HG03196 (cell line): ENCODE measurements at regions not wholly inside any gene's neighbourhood (a gene's known extent, or its start where the extent isn't known, plus 50 kb on each side); places are given as distances from the start of the nearest gene placed in this dataset.
"Not testable (repeated sequence)": the region's sequence is repeated elsewhere in the genome, so short reads cannot be mapped to it uniquely, and the experiment has no call there.

ENCODE experiments used
- ATAC-seq: cut with Tn5 transposase; IDR thresholded peaks from one replicate; pipeline ENCODE4 v1.9.1; 2021; ENCODE audit not compliant: unreplicated experiment

DNA sequence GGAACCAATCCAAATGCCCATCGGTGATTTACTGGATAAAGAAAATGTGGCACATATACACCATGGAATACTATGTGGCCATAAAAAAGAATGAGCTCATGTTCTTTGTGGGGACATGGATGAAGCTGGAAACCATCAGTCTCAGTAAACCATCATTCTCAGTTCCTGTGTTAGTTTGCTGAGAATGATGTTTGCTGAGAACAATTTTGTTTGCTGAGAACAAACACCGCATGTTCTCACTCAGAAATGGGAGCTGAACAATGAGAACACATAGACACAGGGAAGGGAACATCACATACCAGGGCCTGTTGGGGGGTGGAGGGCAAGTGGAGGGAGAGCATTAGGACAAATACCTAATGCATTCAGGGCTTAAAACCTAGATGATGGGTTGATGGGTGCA lies 185.5 kb downstream of the ANXA1 start:
- ATAC-seq: not testable (repeated sequence)

- ATAC-seq: no peak
These were observed 192.4 kb downstream of the ANXA1 start for GRCh38 chr9:73344060-73344459.

GRCh38 chr9:73347123-73347522 lies 195.5 kb downstream of the ANXA1 start:
- no peak for ATAC-seq

DNA sequence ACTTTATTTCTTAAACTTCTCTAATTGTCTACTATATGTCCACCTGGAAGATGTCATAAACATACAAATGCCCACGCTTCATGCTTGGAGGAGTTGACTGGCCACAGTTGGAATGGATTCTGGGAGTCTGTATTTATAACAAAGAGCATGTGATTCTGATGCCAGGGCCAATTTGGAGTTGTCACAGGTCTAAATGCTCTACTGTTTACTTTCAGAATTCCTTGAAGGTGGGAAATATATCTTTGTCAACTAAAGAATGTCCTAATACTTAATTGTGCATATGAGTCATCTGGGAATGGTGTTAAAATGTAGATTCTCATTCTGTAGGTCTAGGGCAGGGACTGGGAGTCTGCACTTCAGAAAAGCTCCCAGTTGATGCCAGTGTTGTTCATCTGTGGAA lies 196.1 kb downstream of the ANXA1 start:
- no peak for ATAC-seq

DNA sequence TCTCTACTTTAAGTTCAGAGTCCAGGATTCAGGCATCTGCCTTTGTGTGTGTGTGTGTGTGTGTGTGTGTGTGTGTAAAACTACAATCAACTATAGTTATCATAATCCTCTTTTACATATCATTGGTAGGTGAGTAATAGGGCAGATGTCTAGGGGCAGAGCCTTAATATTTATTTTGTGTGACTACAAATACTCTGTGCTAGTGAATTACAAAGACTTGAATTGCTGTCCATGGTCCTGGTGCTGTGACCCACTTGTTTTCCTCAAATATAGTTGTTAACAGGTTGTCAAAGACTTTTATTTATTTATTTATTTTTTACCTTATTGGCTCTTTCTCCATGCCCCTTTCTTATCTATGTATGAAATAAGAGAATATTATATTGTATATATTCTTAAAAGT lies 196.8 kb downstream of the ANXA1 start:
- no peak for ATAC-seq

- ATAC-seq: no peak
These were observed 197.8 kb downstream of the ANXA1 start for GRCh38 chr9:73349476-73349875.

DNA sequence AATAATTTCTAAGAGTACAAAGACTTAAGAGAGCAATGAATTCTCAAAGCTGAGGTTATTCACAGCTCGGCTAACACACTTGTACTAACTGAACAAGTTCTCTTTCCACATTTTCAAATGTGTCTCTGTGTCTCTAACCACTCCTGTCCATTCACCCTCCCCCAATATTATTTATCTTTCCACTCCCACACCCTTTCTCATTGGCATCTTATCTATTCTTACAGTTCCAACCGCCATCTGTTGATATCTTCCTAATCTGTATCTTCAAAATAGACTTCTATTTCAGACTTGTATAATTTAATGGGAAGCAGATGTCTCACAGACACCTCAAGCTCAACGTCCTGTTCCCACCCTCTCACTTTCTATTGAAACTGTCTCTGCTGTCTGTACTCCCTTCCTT lies 205.9 kb downstream of the ANXA1 start:
- no peak for ATAC-seq

DNA sequence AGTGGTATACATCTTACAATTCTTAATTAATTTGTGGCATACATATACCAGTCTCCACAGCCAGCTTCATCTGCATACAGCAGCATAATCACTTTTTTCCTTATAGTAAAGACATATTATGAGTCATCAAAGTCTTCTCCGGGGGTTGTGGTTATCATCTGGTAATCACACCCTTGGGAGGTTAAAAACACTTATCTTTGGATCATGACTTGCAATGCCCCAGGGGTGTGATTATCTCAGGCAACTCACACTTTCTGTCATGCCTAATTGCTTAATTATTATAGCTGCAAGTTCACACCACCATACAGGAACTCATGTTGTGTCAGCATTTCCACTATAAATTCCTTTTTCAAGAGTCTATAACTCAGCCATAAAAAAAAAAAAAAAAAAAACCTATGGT lies 218.4 kb downstream of the ANXA1 start:
- no peak for ATAC-seq

GRCh38 chr9:73371801-73372200 lies 220.1 kb downstream of the ANXA1 start:
- ATAC-seq: no peak

- no peak for ATAC-seq
These were observed 228.7 kb downstream of the ANXA1 start for GRCh38 chr9:73380411-73380810.

DNA sequence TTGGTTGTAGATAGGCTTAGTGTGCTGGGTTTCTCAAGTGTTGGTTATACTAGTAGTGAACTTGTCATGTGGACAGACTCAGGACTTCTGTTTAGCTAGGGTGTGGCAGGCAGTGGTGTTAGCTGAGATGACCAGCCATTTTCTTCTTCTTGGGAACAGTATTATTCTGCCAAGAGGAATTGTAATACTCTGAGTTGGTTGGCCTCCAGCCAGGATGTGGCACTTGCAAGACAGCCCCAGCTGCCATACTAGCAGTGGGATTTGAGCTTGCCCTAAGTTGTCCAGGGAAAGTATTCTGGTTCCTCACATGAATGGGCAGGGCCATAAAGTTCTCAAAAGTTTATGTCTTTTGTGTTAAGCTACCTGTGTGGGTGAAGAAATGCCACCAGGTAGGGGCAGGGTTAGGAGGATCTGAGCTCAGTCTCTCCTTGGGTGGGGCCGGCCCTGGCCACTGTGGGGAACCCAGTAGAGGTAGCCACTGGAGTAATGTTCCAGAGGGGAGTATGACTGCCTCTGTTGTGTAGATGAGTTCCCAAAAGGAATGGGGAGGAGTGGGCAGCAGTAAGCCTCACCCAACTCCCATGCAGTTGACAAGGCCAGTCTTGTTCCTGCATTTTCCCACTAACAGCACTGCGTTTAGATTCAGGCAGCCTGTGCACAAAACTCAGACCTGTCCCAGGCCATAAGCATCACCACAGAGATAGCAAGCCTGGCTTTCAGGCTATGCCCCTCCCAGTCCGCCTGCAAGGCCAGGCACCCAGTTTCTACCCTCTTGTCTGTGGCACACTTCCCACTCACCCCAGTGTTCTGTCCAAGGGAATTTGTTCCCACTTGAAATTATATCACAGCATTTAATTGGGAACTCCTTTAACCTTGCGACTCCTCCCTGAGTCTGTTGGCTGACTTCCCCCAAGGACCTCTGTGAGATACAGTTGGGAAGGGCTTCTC lies 250.7 kb downstream of the ANXA1 start:
- ATAC-seq: no peak

- no peak for ATAC-seq
These were observed 259.8 kb downstream of the ANXA1 start for GRCh38 chr9:73411494-73411893.

GRCh38 chr9:73412874-73413273 lies 261.2 kb downstream of the ANXA1 start:
- no peak for ATAC-seq

GRCh38 chr9:73423891-73424290 lies 272.2 kb downstream of the ANXA1 start:
- ATAC-seq: no peak

DNA sequence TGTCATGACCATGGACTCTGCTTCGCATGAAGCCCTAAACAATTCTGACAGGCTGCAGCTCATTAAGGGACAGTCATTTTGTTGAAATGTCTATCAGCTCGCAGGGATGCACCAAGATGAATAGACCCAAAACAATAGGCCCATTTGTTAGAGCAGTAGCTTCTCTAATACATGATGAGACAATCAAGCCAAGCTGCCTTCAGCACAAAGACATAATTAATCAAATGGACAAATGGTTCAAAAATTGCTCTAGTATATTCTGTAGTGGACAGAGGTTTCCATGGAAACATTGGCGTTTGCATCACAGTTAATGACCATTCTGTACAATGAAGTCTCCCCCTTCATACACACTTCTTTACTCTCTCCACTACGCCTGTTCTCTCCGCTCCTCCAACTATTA lies 274.6 kb downstream of the ANXA1 start:
- ATAC-seq: no peak

- no peak for ATAC-seq
These were observed 283.2 kb downstream of the ANXA1 start for GRCh38 chr9:73434826-73435225.

DNA sequence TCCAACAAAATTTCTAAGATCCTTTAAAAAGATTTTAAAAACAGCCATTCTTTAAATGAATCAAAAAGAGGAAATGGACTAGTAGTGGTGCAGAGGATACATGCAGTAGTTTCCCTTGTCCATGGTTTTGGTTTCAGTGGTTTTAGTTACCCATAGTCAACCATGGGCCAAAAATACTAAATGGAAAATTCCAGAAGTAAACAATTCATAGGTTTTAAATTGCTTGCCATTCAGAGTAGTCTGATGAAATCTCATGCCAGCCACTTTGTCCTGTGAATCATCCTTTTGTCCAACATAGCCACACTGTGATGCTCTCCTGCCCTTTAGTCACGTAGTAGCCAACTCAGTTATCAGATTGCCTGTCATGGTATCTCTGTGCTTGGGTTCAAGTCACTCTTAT lies 286.1 kb downstream of the ANXA1 start:
- no peak for ATAC-seq

DNA sequence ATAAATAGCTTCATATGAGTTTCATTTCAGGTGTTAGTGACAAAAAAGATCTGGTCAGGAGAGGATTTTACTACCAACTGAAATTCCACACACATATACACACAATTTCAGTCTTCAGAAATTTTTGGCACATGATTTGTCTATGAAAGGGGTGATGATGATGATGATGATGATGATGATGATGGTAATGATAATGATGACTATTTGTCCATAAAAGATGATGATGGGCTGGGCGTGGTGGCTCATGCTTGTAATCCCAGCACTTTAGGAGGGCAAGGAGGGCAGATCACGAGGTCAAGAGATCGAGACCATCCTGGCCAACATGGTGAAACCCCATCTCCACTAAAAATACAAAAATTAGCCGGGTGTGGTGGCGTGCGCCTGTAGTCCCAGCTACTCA lies 288.2 kb downstream of the ANXA1 start:
- not testable (repeated sequence) for ATAC-seq

DNA sequence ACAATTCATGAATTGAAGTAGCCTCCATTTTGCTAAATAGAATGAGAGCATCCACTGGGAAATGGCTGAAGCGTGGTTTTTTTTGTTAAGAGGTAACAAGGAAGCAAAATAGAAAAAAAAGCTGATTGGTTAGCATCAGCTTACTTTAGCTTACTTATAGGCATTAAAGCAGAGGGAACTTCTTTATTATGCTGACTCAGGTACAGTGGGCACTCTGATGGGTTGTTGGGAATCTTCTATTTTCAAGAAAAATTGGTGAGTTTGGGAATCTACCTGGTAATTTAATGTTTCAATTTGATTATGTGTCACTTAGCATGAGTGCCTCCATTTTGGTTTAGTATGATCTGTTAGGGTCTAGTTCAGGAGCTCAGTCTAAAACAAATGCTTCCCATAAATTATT lies 289.6 kb downstream of the ANXA1 start:
- ATAC-seq: no peak

DNA sequence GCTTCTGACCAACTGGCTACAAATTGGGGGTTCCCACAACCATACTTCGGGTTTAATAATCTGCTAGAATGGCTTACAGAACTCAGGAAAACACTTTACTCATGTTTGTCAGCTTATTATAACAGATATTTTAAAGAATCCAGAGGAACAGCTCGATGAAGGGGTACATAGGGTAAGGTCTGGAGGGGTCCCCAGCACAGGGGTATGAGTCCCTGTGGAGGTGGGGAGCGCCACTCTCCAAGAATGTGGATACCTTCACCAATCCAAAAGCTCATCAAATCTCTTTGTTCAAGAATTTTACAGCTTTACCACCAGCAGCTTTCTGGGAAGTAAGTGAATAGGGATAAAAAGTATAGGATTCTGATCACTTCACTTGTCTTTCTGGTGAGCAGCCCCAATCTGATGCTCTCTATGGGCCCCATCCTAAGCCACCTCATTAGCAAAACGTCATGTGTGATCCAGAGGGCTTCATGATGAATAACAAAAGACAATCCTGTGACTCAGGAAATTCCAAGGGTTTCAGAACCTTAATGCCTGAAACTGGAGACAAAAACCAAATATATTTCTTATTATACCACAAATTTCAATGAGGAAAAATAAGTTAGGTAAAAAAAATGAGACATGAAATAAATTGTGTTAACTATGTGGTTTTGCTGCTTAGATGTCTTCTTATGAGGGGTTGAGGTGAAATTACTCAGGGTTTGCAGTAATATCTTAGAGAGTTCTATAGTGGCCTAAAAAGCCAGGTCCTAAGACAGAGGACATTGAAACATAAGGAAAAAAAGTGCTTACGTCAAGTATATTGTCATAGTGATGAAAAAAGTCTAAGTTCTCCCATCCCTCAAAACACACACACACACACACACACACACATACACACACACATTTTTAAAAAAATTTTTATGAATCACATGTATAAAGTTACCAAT lies 290.5 kb downstream of the ANXA1 start:
- ATAC-seq: no peak

DNA sequence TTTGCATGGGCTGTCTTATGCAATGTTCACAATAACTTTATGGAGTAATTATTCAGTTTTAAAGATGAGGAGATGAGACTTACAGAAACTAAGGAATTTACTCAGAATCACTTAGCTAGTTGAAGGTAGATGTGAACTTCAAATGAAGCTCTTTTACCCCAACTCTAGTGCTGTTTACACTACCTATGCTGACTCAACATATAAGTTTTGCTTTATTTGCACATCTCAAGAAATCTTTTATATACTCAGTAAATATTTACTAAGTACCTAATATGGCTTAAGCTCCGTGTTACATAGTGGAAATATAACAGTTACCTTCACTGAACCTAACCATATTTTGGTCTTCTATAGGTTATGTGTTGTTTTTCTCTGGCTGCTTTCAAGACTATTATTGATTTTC lies 293.2 kb downstream of the ANXA1 start:
- ATAC-seq: no peak

GRCh38 chr9:73445384-73445783 lies 293.7 kb downstream of the ANXA1 start:
- ATAC-seq: not testable (repeated sequence)
